Liver (tissue), 8 donors: ENCODE measurements at regions not wholly inside any gene's neighbourhood (a gene's known extent, or its start where the extent isn't known, plus 50 kb on each side); places are given as distances from the start of the nearest gene placed in this dataset.

ENCODE experiments used
- DNase-seq: peaks from one replicate; pipeline ENCODE4 v3.0.0-alpha.2; 2017; ENCODE audit warnings: low spot score
- H3K27ac ChIP-seq, 2 donors: one replicate each; pipeline ENCODE4 v1.7.0; 2013; ENCODE audit warnings: inconsistent platforms in 2 of 2, low read length in 2 of 2, control low read depth in 1 of 2, low read depth in 1 of 2, mild to moderate bottlenecking in 1 of 2
- H3K27me3 ChIP-seq, 4 donors: one replicate each; pipeline versions ENCODE4 v1.6.1 to v1.7.0; 2013; ENCODE audit warnings: low read length in 3 of 4, inconsistent platforms in 1 of 4, mild to moderate bottlenecking in 1 of 4, moderate library complexity in 1 of 4; ENCODE audit not compliant: control insufficient read depth in 4 of 4, insufficient read depth in 4 of 4
- H3K36me3 ChIP-seq, 4 donors: one replicate each; pipeline versions ENCODE4 v1.6.1 to v1.7.0; 2013; ENCODE audit warnings: low read length in 3 of 4, mild to moderate bottlenecking in 3 of 4, low read depth in 1 of 4, moderate library complexity in 1 of 4; ENCODE audit not compliant: control insufficient read depth in 4 of 4, insufficient read depth in 3 of 4
- H3K4me1 ChIP-seq, 4 donors: one replicate each; pipeline versions ENCODE4 v1.6.1 to v1.7.0; 2013; ENCODE audit warnings: low read length in 3 of 4, mild to moderate bottlenecking in 3 of 4, moderate library complexity in 1 of 4; ENCODE audit not compliant: control insufficient read depth in 4 of 4, insufficient read depth in 4 of 4
- H3K4me3 ChIP-seq, 3 donors: one replicate each; pipeline versions ENCODE4 v1.6.1 to v1.7.0; 2013; ENCODE audit warnings: low read length in 3 of 3, control low read depth in 1 of 3, low read depth in 1 of 3, mild to moderate bottlenecking in 1 of 3
- H3K9ac ChIP-seq, 2 donors: one replicate each; pipeline ENCODE4 v1.7.0; 2013; ENCODE audit warnings: low read length in 2 of 2, mild to moderate bottlenecking in 2 of 2, moderate library complexity in 2 of 2, control low read depth in 1 of 2, low read depth in 1 of 2
- H3K9me3 ChIP-seq, 4 donors: one replicate each; pipeline versions ENCODE4 v1.6.1 to v1.7.0; 2013; ENCODE audit warnings: low read length in 3 of 4; ENCODE audit not compliant: control insufficient read depth in 4 of 4
- FOXA1 ChIP-seq: IDR thresholded peaks from 2 replicates; pipeline ENCODE4 v1.6.1; 2016; ENCODE audit warnings: antibody characterized with exemption
- FOXA2 ChIP-seq: IDR thresholded peaks from 2 replicates; pipeline ENCODE4 v1.6.1; 2016; ENCODE audit warnings: antibody characterized with exemption
- GABPA ChIP-seq, 2 donors: IDR thresholded peaks in 1 of 2; conservative IDR thresholded peaks in 1 of 2; 2 replicates each; pipeline ENCODE4 v1.6.1; 2016; ENCODE audit warnings: antibody characterized with exemption in 2 of 2, mild to moderate bottlenecking in 1 of 2, moderate library complexity in 1 of 2
- HNF4A ChIP-seq, 2 donors: conservative IDR thresholded peaks; 2 replicates each; pipeline ENCODE4 v1.6.1; 2016; ENCODE audit warnings: antibody characterized with exemption in 2 of 2, mild to moderate bottlenecking in 2 of 2
- HNF4G ChIP-seq: IDR thresholded peaks from 2 replicates; pipeline ENCODE4 v1.6.1; 2016; ENCODE audit warnings: antibody characterized with exemption
- JUND ChIP-seq, 2 donors: IDR thresholded peaks; 2 replicates each; pipeline ENCODE4 v1.6.1; 2016; ENCODE audit warnings: antibody characterized with exemption in 2 of 2
- NR2F2 ChIP-seq: IDR thresholded peaks from 2 replicates; pipeline ENCODE4 v1.6.1; 2016; ENCODE audit warnings: antibody characterized with exemption
- RAD21 ChIP-seq, 2 donors: IDR thresholded peaks; 2 replicates each; pipeline ENCODE4 v1.6.1; 2016; ENCODE audit warnings: antibody characterized with exemption in 2 of 2, mild to moderate bottlenecking in 2 of 2
- RXRA ChIP-seq, 2 donors: IDR thresholded peaks; 2 replicates each; pipeline ENCODE4 v1.6.1; 2017 to 2018; ENCODE audit warnings: antibody characterized with exemption in 2 of 2, mild to moderate bottlenecking in 1 of 2
- TAF1 ChIP-seq: conservative IDR thresholded peaks from 2 replicates; pipeline ENCODE4 v1.6.1; 2016; ENCODE audit warnings: antibody characterized with exemption, mild to moderate bottlenecking
- YY1 ChIP-seq: IDR thresholded peaks from 2 replicates; pipeline ENCODE4 v1.6.1; 2016; ENCODE audit warnings: antibody characterized with exemption, mild to moderate bottlenecking
- WGBS: extraction: QIAGEN DNeasy Blood & Tissue Kit; methylation state at CpG from one replicate; pipeline ENCODE4 v1.1.7; 2013; 5-methylcytosine and 5-hydroxymethylcytosine counted together
- TF ChIP-seq, protein P1 (sequence below): fragments of 150-350 bp; IDR thresholded peaks from 2 replicates; pipeline ENCODE4 v1.5.1; 2017; ENCODE audit warnings: improper control_type of control experiment, low read depth, low read length; ENCODE audit not compliant: missing input control
- TF ChIP-seq, protein P2 (sequence below): IDR thresholded peaks from 2 replicates; pipeline ENCODE4 v1.6.1; 2016; ENCODE audit warnings: antibody characterized with exemption
- TF ChIP-seq, protein P3 (sequence below): IDR thresholded peaks from 2 replicates; pipeline ENCODE4 v1.6.1; 2016; ENCODE audit warnings: antibody characterized with exemption
- TF ChIP-seq, protein P4 (sequence below): IDR thresholded peaks from 2 replicates; pipeline ENCODE4 v1.6.1; 2016; ENCODE audit warnings: antibody characterized with exemption, mild to moderate bottlenecking
- TF ChIP-seq, protein P5 (sequence below): IDR thresholded peaks from 2 replicates; pipeline ENCODE4 v1.6.1; 2016; ENCODE audit warnings: antibody characterized with exemption
- donor health status: healthy.
- donor health status: healthy.
- donor health status: healthy.
- donor health status: healthy.
- donor health status: healthy.

DNA sequence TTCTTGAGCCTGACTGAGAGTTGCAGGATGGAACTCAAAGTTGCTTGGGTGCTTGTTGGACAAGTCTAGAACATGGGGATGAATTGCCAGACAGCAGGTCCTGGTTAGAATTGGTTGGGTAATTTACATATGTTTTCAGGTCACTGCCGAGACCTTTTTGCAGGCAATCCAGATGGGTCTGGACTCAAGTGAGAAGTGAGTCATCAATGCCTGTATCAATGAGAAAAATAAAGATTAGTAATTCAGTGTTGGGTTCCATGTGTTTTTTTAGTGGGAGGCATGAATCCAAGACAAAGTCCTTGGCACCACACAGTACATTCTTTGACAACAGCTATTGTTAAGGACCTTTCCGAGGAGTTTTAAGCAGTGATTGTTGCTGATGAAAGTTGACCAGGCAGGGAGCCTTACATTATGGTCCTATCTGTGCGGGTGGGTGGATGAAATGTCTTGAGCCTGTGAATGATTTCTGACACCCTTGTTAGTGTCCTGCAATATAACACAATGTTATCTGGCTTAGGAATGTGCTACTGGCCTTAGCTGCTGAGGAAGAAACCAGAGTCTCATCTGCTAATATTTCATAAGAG lies 77.7 kb downstream of the CRYGS start:
- Histone ChIP-seq H3K9me3 (no peaks in the 10 kb centered on the region), H3K4me3 (no peak overlapping the region), H3K36me3 (no peaks in the 10 kb centered on the region), H3K27me3 (no peaks in the 10 kb centered on the region), H3K9ac (no peak overlapping the region), H3K4me1 (no peaks in the 10 kb centered on the region), H3K27ac (no peak overlapping the region)
- 88% methylated on average over 3 of the region's 3 CpGs for WGBS
- DNase-seq: no peak
- TF ChIP-seq JUND (IDR thresholded peaks at IDR 0.05) (no peak), RXRA (IDR thresholded peaks at IDR 0.05) (no peak), TAF1 (no peak), RAD21 (IDR thresholded peaks at IDR 0.05) (no peak)
- TF ChIP-seq, protein P1, sequence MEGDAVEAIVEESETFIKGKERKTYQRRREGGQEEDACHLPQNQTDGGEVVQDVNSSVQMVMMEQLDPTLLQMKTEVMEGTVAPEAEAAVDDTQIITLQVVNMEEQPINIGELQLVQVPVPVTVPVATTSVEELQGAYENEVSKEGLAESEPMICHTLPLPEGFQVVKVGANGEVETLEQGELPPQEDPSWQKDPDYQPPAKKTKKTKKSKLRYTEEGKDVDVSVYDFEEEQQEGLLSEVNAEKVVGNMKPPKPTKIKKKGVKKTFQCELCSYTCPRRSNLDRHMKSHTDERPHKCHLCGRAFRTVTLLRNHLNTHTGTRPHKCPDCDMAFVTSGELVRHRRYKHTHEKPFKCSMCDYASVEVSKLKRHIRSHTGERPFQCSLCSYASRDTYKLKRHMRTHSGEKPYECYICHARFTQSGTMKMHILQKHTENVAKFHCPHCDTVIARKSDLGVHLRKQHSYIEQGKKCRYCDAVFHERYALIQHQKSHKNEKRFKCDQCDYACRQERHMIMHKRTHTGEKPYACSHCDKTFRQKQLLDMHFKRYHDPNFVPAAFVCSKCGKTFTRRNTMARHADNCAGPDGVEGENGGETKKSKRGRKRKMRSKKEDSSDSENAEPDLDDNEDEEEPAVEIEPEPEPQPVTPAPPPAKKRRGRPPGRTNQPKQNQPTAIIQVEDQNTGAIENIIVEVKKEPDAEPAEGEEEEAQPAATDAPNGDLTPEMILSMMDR: no peak

DNA sequence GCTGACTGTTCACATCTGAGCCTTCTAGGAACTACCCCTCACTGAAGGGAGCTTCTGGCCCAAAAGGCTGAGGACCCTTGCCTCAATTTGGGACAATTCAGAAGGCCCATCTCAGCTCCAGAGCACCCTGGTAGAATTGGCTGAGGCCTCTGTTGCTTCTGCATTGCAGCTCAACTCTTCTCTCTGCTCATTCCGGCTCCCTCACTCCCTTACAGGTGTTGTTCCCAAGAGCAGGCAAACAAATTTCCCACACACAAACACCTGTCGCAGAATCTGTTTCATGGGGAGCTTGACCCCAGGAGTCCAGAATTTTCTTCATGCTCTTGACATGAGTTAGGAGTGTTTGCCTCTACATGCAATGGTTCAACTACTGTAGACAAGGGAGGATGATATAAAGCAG lies 78.7 kb downstream of the CRYGS start:
- H3K4me1 ChIP-seq: no peaks in the 10 kb centered on the region
- no peak overlapping the region for H3K9ac ChIP-seq
- DNase-seq: no peak
- no peaks in the 10 kb centered on the region for H3K9me3 ChIP-seq
- no peaks in the 10 kb centered on the region for H3K36me3 ChIP-seq
- no peak for TF ChIP-seq FOXA2
- no peak for TF ChIP-seq YY1
- TF ChIP-seq, protein P2, sequence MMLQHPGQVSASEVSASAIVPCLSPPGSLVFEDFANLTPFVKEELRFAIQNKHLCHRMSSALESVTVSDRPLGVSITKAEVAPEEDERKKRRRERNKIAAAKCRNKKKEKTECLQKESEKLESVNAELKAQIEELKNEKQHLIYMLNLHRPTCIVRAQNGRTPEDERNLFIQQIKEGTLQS: no peak
- TF ChIP-seq, protein P3, sequence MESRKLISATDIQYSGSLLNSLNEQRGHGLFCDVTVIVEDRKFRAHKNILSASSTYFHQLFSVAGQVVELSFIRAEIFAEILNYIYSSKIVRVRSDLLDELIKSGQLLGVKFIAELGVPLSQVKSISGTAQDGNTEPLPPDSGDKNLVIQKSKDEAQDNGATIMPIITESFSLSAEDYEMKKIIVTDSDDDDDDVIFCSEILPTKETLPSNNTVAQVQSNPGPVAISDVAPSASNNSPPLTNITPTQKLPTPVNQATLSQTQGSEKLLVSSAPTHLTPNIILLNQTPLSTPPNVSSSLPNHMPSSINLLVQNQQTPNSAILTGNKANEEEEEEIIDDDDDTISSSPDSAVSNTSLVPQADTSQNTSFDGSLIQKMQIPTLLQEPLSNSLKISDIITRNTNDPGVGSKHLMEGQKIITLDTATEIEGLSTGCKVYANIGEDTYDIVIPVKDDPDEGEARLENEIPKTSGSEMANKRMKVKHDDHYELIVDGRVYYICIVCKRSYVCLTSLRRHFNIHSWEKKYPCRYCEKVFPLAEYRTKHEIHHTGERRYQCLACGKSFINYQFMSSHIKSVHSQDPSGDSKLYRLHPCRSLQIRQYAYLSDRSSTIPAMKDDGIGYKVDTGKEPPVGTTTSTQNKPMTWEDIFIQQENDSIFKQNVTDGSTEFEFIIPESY: no peak
- TF ChIP-seq FOXA1: no peak
- TF ChIP-seq HNF4G: no peak
- TF ChIP-seq RAD21 (IDR thresholded peaks at IDR 0.05): no peak
- TF ChIP-seq, protein P4, sequence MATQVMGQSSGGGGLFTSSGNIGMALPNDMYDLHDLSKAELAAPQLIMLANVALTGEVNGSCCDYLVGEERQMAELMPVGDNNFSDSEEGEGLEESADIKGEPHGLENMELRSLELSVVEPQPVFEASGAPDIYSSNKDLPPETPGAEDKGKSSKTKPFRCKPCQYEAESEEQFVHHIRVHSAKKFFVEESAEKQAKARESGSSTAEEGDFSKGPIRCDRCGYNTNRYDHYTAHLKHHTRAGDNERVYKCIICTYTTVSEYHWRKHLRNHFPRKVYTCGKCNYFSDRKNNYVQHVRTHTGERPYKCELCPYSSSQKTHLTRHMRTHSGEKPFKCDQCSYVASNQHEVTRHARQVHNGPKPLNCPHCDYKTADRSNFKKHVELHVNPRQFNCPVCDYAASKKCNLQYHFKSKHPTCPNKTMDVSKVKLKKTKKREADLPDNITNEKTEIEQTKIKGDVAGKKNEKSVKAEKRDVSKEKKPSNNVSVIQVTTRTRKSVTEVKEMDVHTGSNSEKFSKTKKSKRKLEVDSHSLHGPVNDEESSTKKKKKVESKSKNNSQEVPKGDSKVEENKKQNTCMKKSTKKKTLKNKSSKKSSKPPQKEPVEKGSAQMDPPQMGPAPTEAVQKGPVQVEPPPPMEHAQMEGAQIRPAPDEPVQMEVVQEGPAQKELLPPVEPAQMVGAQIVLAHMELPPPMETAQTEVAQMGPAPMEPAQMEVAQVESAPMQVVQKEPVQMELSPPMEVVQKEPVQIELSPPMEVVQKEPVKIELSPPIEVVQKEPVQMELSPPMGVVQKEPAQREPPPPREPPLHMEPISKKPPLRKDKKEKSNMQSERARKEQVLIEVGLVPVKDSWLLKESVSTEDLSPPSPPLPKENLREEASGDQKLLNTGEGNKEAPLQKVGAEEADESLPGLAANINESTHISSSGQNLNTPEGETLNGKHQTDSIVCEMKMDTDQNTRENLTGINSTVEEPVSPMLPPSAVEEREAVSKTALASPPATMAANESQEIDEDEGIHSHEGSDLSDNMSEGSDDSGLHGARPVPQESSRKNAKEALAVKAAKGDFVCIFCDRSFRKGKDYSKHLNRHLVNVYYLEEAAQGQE: no peak
- TF ChIP-seq RXRA (IDR thresholded peaks at IDR 0.05): no peak
- no peak for TF ChIP-seq HNF4A (conservative IDR thresholded peaks at IDR 0.05)
- TF ChIP-seq GABPA (IDR thresholded peaks at IDR 0.05 in 1 of 2, conservative IDR thresholded peaks at IDR 0.05 in 1 of 2): no peak
- TF ChIP-seq JUND (IDR thresholded peaks at IDR 0.05): no peak
- no peak for TF ChIP-seq NR2F2
- TF ChIP-seq, protein P1: no peak
- TF ChIP-seq, protein P5, sequence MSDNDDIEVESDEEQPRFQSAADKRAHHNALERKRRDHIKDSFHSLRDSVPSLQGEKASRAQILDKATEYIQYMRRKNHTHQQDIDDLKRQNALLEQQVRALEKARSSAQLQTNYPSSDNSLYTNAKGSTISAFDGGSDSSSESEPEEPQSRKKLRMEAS: no peak
- 97% methylated on average over 2 of the region's 2 CpGs for WGBS
- H3K27me3 ChIP-seq: no peaks in the 10 kb centered on the region
- no peak overlapping the region for H3K4me3 ChIP-seq
- no peak overlapping the region for H3K27ac ChIP-seq
